Activated CD8-positive, alpha-beta T cell treated with anti-CD3 and anti-CD28 coated beads for 36 hours (primary cell): ENCODE measurements at regions not wholly inside any gene's neighbourhood (a gene's known extent, or its start where the extent isn't known, plus 50 kb on each side); places are given as distances from the start of the nearest gene placed in this dataset.

Experiments
- ATAC-seq: fragments of 200-7000 bp; cut with Tn5 transposase; one replicate; pipeline ENCODE4 v1.10.0; 2021; ENCODE audit warnings: mild to moderate bottlenecking, moderate library complexity
- CTCF ChIA-PET: fragments of 350-600 bp; sonication (Branson Sonifier 250); formaldehyde crosslinking; loops from one replicate; lab custom pipeline; 2021; ENCODE audit warnings: antibody characterized with exemption; lab: Charles Lee
- POLR2A ChIA-PET: fragments of 350-600 bp; sonication (Branson Sonifier 250); formaldehyde crosslinking; loops from one replicate; lab custom pipeline; 2021; ENCODE audit warnings: antibody characterized with exemption; lab: Charles Lee
- DNase-seq: peaks from one replicate; pipeline ENCODE4 v3.0.0-alpha.2; 2020
- H3K27ac Mint-ChIP-seq: one replicate; pipeline ENCODE4 v1.8.0; 2021; ENCODE audit warnings: mild to moderate bottlenecking, mixed read lengths
- H3K27me3 Mint-ChIP-seq: one replicate; pipeline ENCODE4 v1.8.0; 2021; ENCODE audit warnings: mixed read lengths
- H3K36me3 Mint-ChIP-seq: one replicate; pipeline ENCODE4 v1.8.0; 2021; ENCODE audit warnings: low read depth, mixed read lengths
- H3K4me1 Mint-ChIP-seq: one replicate; pipeline ENCODE4 v1.8.0; 2021; ENCODE audit warnings: low read depth, mixed read lengths
- H3K4me3 Mint-ChIP-seq: one replicate; pipeline ENCODE4 v1.8.0; 2021; ENCODE audit warnings: mild to moderate bottlenecking, moderate library complexity, mixed read lengths
- H3K9me3 Mint-ChIP-seq: one replicate; pipeline ENCODE4 v1.8.0; 2021; ENCODE audit warnings: mixed read lengths
- CTCF ChIP-seq: fragments of 200-600 bp; IDR thresholded peaks from one replicate; pipeline ENCODE4 v1.8.0; 2022; ENCODE audit warnings: antibody characterized with exemption, mild to moderate bottlenecking
- intact Hi-C: fragments of 100-400 bp; cut with micrococcal nuclease; formaldehyde crosslinking; loops from one replicate; pipeline ENCODE4 v1.10.0; 2022

GRCh38 chr18:78364388-78364960 lies 615.1 kb upstream of the SALL3 start:
- Mint-ChIP-seq H3K27ac (no peak overlapping the region), H3K9me3 (no peaks in the 10 kb centered on the region), H3K4me1 (no peaks in the 10 kb centered on the region), H3K27me3 (no peaks in the 10 kb centered on the region), H3K36me3 (no peaks in the 10 kb centered on the region), H3K4me3 (no peak overlapping the region)
- ChIA-PET CTCF (no interaction called here), POLR2A (no interaction called here)
- intact Hi-C loops = no loop called here
- ATAC-seq = no peak
- no peak for TF ChIP-seq CTCF
- no peak for DNase-seq

DNA sequence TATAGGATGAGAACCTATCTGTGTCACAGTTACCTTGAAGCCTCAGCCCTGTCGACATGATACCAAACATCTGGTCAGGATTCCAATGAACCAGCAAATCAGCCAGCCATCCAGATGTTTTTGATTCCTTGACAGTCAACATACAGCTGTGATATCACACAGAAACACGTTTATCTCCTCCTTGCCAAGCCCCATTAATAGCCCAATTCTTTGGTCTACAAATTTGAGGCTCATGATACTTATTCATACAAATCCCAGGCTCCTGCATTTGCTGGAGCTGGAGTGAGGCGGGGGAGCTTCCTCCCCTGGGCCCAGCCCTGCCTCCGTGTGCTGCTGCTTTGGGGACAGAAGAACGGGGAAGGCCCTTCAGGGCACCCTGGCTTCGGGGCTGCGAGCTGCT lies 611.6 kb upstream of the SALL3 start:
- Mint-ChIP-seq H3K36me3 (no peaks in the 10 kb centered on the region), H3K4me1 (no peaks in the 10 kb centered on the region), H3K27ac (no peak overlapping the region), H3K27me3 (no peaks in the 10 kb centered on the region), H3K4me3 (no peak overlapping the region), H3K9me3 (no peaks in the 10 kb centered on the region)
- TF ChIP-seq CTCF = no peak
- ATAC-seq (no peak), DNase-seq (no peak)
- ChIA-PET POLR2A (no interaction called here), CTCF (no interaction called here)
- intact Hi-C loops = no loop called here

DNA sequence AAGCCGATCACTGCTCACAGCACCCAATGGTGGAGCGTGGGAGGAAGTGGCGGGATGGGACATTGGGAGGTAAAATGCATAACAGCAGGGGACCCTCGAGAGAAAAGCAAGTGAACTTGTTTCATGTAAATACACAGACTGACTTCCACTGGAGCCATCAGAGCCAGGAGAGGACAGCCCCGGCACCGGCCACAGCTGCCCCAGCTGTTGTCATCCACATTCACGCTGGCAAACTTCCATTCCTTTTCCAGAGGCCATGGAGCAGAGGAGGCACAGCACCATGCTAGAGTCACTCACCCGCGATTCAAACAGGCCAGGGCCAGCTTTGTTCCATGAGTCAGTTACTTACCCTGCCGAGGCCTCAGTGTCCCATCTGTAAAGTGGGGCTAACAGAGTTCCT lies 610.9 kb upstream of the SALL3 start:
- no peak for TF ChIP-seq CTCF
- H3K4me1 Mint-ChIP-seq = no peaks in the 10 kb centered on the region
- no peak for DNase-seq
- no peak overlapping the region for H3K27ac Mint-ChIP-seq
- no peaks in the 10 kb centered on the region for H3K36me3 Mint-ChIP-seq
- CTCF ChIA-PET = no interaction called here
- no peak overlapping the region for H3K4me3 Mint-ChIP-seq
- ATAC-seq = no peak
- H3K9me3 Mint-ChIP-seq = no peaks in the 10 kb centered on the region
- no peaks in the 10 kb centered on the region for H3K27me3 Mint-ChIP-seq
- POLR2A ChIA-PET = no interaction called here
- intact Hi-C loops = no loop called here

DNA sequence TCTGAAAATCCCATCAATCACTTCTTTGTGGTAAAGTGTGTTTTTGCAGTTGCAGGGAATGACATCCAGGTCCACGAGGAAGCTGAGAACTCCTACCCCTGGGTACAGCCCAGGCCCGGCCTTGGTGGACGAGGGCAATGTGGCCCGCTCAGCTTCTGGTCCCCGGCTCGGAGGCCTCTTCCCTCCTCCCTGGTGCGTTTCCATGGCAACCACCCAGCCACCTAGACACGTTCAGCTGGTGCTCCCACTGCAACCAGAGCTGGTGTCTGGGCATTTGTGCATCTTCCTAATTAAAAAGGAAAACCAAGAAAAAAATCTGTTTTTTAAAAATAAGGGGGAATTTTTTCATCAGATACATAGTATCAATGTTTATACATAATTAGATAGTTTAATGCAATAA lies 603.6 kb upstream of the SALL3 start:
- Mint-ChIP-seq H3K4me1 (no peaks in the 10 kb centered on the region), H3K27ac (no peak overlapping the region), H3K4me3 (no peak overlapping the region), H3K27me3 (no peaks in the 10 kb centered on the region), H3K36me3 (no peaks in the 10 kb centered on the region), H3K9me3 (no peaks in the 10 kb centered on the region)
- DNase-seq (no peak), ATAC-seq (no peak)
- intact Hi-C loops = no loop called here
- ChIA-PET POLR2A (no interaction called here), CTCF (no interaction called here)
- TF ChIP-seq CTCF = no peak

- Mint-ChIP-seq H3K4me3 (no peak overlapping the region), H3K36me3 (no peaks in the 10 kb centered on the region), H3K27me3 (no peaks in the 10 kb centered on the region), H3K27ac (no peak overlapping the region), H3K4me1 (no peaks in the 10 kb centered on the region), H3K9me3 (no peaks in the 10 kb centered on the region)
- DNase-seq = no peak
- no peak for TF ChIP-seq CTCF
- intact Hi-C loops = no loop called here
- CTCF ChIA-PET = no interaction called here
- POLR2A ChIA-PET = no interaction called here
- no peak for ATAC-seq
Observed at GRCh38 chr18:78378403-78378802, 601.2 kb upstream of the SALL3 start.
